Ovary (tissue), 3 donors: ENCODE measurements at regions not wholly inside any gene's neighbourhood (a gene's known extent, or its start where the extent isn't known, plus 50 kb on each side); places are given as distances from the start of the nearest gene placed in this dataset.

Source experiments
- CTCF ChIP-seq, 3 donors: fragments of 450-650 bp in 2 of 3; fragments of 200-600 bp in 1 of 3; IDR thresholded peaks; one replicate each; pipeline versions ENCODE4 v1.5.1 to v1.8.0; 2016 to 2022; ENCODE audit warnings: antibody characterized with exemption in 3 of 3, mild to moderate bottlenecking in 1 of 3
- POLR2A ChIP-seq: fragments of 450-650 bp; IDR thresholded peaks from one replicate; pipeline ENCODE4 v1.6.1; 2017; ENCODE audit warnings: antibody characterized with exemption, mild to moderate bottlenecking, moderate library complexity
- donor health status: DM: no; HTN: no; CAD: no.

- no peak for TF ChIP-seq CTCF (IDR thresholded peaks at IDR 0.05)
- no peak for TF ChIP-seq POLR2A
These were observed 67.9 kb upstream of the AMZ2 start for GRCh38 chr17:68179926-68180285.
